C4-2B (cell line): ENCODE measurements at regions not wholly inside any gene's neighbourhood (a gene's known extent, or its start where the extent isn't known, plus 50 kb on each side); places are given as distances from the start of the nearest gene placed in this dataset.

Source experiments
- ZFX ChIP-seq: fragments of 450-650 bp; IDR thresholded peaks from 2 replicates; pipeline ENCODE4 v1.6.1; 2017
- TF ChIP-seq, protein P1 (sequence below): fragments of 450-650 bp; conservative IDR thresholded peaks from 2 replicates; pipeline ENCODE4 v1.5.1; 2017; ENCODE audit warnings: mild to moderate bottlenecking

DNA sequence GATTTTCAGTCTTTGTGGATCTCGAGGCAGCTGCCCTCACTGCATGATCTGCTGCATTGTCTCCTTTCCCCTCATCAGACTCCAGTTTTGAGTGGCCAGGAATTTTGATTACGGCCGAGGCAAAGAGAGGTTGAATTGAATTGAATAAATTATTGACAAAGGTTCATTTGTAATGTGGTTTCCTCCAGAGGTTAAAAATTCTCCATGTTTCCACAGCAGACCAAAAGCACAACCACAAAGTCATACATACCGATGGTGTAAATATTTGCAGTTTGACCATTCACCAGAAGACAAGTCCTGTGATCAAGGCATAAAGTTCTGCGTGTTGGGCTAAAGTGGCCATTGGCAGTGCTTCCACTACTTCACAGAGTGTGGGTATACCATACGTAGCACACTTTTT lies 343.8 kb upstream of the MYT1L start:
- TF ChIP-seq, protein P1, sequence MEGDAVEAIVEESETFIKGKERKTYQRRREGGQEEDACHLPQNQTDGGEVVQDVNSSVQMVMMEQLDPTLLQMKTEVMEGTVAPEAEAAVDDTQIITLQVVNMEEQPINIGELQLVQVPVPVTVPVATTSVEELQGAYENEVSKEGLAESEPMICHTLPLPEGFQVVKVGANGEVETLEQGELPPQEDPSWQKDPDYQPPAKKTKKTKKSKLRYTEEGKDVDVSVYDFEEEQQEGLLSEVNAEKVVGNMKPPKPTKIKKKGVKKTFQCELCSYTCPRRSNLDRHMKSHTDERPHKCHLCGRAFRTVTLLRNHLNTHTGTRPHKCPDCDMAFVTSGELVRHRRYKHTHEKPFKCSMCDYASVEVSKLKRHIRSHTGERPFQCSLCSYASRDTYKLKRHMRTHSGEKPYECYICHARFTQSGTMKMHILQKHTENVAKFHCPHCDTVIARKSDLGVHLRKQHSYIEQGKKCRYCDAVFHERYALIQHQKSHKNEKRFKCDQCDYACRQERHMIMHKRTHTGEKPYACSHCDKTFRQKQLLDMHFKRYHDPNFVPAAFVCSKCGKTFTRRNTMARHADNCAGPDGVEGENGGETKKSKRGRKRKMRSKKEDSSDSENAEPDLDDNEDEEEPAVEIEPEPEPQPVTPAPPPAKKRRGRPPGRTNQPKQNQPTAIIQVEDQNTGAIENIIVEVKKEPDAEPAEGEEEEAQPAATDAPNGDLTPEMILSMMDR: no peak
- TF ChIP-seq ZFX: no peak
